IPS-NIHi7 (cell line): ENCODE measurements at regions not wholly inside any gene's neighbourhood (a gene's known extent, or its start where the extent isn't known, plus 50 kb on each side); places are given as distances from the start of the nearest gene placed in this dataset.
"Not testable (repeated sequence)": the region's sequence is repeated elsewhere in the genome, so short reads cannot be mapped to it uniquely, and the experiment has no call there.

Experiments used
- DNase-seq: peaks from one replicate; pipeline ENCODE4 v3.0.0; 2012; ENCODE audit warnings: mixed read lengths; ENCODE audit errors: extremely low spot score

GRCh38 chrX:13476384-13476783, 93.0 kb upstream of the EGFL6 start:
- DNase-seq: no peak

- DNase-seq: no peak
Observed at GRCh38 chrX:13474164-13474516, 95.3 kb upstream of the EGFL6 start.

- no peak for DNase-seq
Observed at GRCh38 chrX:13473442-13474163, 95.8 kb upstream of the EGFL6 start.

- DNase-seq: no peak
Observed at GRCh38 chrX:13472975-13473374, 96.4 kb upstream of the EGFL6 start.

- peak; percentile 52 for DNase-seq
Observed at GRCh38 chrX:13471269-13471668, 98.1 kb upstream of the EGFL6 start.

- DNase-seq: no peak
Observed at GRCh38 chrX:13470685-13470977, 98.8 kb upstream of the EGFL6 start.

- no peak for DNase-seq
Observed at GRCh38 chrX:13469963-13470684, 99.3 kb upstream of the EGFL6 start.

GRCh38 chrX:13468096-13468495, 101.3 kb upstream of the EGFL6 start:
- DNase-seq: no peak

DNA sequence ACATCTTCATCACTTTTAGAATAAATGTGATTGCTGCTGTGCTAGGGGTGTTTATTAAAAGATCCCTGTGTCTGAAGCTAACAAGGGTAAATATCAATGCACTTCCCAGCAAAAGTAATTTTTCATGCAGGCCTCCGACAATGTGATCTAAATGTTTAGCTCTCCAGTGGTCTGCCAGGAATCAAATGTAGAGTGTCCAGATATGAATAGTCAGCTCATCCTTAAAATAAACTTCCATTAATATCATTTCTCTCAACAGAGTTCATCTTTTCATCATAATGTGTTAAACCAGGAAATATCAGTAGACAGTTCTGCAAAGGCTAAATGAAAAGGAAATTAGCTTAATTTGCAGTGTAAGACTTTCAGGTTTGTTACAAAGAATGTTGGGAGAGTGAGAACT, 102.2 kb upstream of the EGFL6 start:
- DNase-seq: no peak

GRCh38 chrX:13464599-13465275, 104.7 kb upstream of the EGFL6 start:
- DNase-seq: no peak

DNA sequence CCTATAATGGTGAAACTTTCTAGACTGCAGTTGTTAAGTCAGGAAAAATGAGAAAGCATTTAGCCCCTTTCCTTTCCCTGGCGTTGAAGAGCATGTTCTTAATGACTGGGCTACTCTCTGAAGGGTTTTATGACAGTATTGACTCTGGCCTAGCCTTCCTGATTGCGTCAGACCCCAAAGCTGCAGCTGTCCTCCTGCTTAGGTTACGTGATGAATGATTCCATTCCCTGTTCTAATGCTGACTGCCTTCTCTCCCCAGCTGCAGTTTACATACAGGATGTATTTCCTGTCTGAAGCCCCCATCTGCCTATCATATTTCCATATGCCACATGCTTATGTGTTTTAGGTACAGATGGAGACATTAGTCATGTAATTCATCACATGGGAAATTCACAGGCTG, 105.8 kb upstream of the EGFL6 start:
- DNase-seq: no peak

GRCh38 chrX:13452283-13452682, 117.1 kb upstream of the EGFL6 start:
- no peak for DNase-seq

GRCh38 chrX:13449441-13449840, 120.0 kb upstream of the EGFL6 start:
- no peak for DNase-seq

DNA sequence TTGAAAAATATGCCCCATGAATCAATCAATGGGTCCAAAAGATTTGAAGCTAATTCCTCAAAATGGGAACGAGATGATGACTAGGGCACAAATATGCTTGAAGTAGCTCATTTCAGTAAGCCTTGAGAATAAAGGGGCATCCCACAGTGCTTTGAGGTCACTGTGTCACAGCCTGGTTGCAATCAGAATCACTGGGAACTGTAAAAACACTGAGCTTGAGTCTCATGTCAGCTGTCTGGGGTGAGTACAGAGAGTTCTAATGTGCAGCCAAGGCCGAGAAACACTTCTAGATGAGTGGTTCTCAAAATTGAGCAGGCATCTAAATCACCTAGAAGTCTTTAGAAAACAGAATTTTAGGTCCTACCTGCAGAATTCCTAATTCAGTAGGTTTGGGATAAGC, 120.5 kb upstream of the EGFL6 start:
- DNase-seq: no peak

DNA sequence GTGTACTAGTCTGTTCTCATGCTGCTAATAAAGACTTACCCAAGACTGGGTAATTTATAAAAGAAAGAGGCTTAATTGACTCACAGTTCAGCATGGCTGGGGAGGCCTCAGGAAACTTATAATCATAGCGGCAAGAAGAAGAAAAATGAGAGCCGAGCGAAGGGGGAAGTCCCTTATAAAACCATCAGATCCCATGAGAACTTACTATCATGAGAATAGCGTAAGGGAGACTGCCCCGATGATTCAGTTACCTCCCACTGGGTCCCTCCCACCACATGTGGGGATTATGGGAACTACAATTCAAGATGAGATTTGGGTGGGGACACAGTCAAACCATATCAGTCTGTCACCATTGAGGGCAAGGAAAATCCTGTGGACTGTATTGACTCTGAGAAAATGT, 121.8 kb upstream of the ATXN3L start:
- DNase-seq: not testable (repeated sequence)

DNA sequence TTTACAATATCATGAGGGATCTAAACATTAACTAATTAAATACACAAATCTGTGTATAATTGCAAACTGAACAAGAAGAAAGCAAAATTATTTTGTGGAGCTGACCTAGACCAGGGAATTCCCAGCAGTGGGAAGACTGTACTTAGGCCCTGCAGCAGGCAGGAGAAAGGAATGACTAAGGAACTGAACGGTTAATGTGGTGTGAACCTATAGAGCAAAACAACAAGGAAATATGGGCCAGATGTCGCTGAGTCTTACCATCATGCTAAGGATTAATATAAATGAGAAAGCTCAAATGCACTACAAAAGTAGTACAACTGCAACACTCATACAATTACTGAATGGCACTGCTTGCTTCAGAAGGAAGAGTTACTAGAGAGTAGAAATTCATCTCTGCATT, 120.3 kb upstream of the ATXN3L start:
- DNase-seq: no peak

DNA sequence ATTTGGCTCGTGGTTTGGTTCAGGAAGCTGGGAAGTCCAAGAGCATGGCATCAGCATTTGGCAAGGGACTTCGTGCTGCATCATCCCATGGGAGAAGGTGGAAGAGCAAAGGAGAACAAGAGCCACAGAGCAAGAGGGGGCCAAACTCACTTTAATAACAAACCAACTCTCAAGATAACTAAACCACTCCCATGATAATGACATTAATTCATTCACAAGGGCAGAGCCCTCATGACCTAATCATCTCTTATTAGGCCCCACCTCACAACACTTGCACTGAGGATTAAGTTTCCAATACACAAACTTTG, 113.4 kb upstream of the ATXN3L start:
- DNase-seq: no peak

- no peak for DNase-seq
Observed at GRCh38 chrX:13432414-13433297, 112.8 kb upstream of the ATXN3L start.

- DNase-seq: no peak
Observed at GRCh38 chrX:13430136-13430827, 110.4 kb upstream of the ATXN3L start.

- peak; percentile 62 for DNase-seq
Observed at GRCh38 chrX:13428053-13428786, 108.4 kb upstream of the ATXN3L start.

DNA sequence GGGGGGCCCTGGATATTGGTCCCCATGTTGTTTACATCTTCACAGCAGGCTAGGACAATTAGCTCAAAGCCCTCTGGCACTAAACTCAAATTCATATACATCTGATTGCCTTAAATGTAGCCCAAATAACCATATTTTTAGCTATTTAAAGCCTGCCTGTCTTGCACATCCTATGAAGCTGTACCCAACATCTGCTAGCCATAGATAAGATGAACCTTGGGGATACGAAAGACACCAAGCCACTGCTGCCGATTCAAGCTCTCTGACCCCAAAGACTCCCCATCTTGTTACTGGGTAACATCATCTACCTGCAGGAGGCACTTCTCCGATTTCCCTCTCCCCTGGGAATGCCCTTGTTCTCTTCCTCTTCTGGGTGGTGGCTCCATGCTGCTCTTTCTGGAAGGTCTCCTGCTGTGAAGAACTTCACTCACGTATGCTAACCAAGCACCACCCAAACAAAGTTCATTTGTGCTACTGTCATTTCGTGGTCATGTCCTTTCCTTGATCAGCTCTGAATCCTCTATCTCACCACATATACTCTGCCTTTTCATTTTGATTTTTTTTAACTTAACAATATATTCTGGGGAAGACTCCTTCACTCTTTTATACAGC, 107.7 kb upstream of the ATXN3L start:
- no peak for DNase-seq
